SU-DHL-6 (cell line): ENCODE measurements at regions not wholly inside any gene's neighbourhood (a gene's known extent, or its start where the extent isn't known, plus 50 kb on each side); places are given as distances from the start of the nearest gene placed in this dataset.

Experiments
- H2AFZ ChIP-seq: fragments of 200-600 bp; sonication (generic); 2 replicates; pipeline ENCODE4 v1.6.1; 2014; ENCODE audit warnings: low read depth, mild to moderate bottlenecking, moderate library complexity, mixed read lengths, antibody characterized with exemption, low read length; ENCODE audit not compliant: severe bottlenecking
- H3F3A ChIP-seq: fragments of 200-600 bp; shearing (Covaris generic); 2 replicates; pipeline ENCODE4 v1.6.0; 2016; ENCODE audit warnings: antibody characterized with exemption, mild to moderate bottlenecking; ENCODE audit not compliant: insufficient read depth
- H3K27ac ChIP-seq: fragments of 200-600 bp; sonication (generic); 2 replicates; pipeline ENCODE4 v1.5.1; 2016; ENCODE audit warnings: low read depth, mild to moderate bottlenecking, low read length, moderate library complexity, mixed read lengths
- H3K27me3 ChIP-seq: fragments of 200-600 bp; sonication (generic), shearing (Covaris generic); 2 replicates; pipeline ENCODE4 v1.6.0; 2014; ENCODE audit warnings: mild to moderate bottlenecking, low read length
- H3K36me3 ChIP-seq: fragments of 200-600 bp; sonication (generic); 2 replicates; pipeline ENCODE4 v1.6.1; 2014; ENCODE audit warnings: mild to moderate bottlenecking, low read length, mixed read lengths
- H3K4me2 ChIP-seq: fragments of 300-600, 200-600 bp; shearing (Covaris generic), sonication (generic); 2 replicates; pipeline ENCODE4 v1.6.0; 2014; ENCODE audit warnings: low read length, low read depth, mild to moderate bottlenecking; ENCODE audit not compliant: poor library complexity, severe bottlenecking
- H3K4me3 ChIP-seq: fragments of 200-600 bp; sonication (generic); 2 replicates; pipeline ENCODE4 v1.5.1; 2014; ENCODE audit warnings: antibody characterized with exemption, low read length, mild to moderate bottlenecking, mixed read lengths; ENCODE audit not compliant: insufficient read depth, poor library complexity, severe bottlenecking
- H3K79me2 ChIP-seq: fragments of 200-600 bp; sonication (generic); 2 replicates; pipeline ENCODE4 v1.6.1; 2014; ENCODE audit warnings: mild to moderate bottlenecking, low read length, moderate library complexity; ENCODE audit not compliant: insufficient read depth
- H3K9ac ChIP-seq: fragments of 200-600 bp; sonication (generic); 2 replicates; pipeline ENCODE4 v1.7.0; 2014; ENCODE audit warnings: mild to moderate bottlenecking, low read length
- H3K9me2 ChIP-seq: fragments of 200-600 bp; sonication (generic); replicated peaks from 2 replicates; pipeline ENCODE4 v1.6.1; 2014; ENCODE audit warnings: low read length; ENCODE audit not compliant: insufficient read depth
- H3K9me3 ChIP-seq: fragments of 200-600 bp; sonication (generic); 2 replicates; pipeline ENCODE4 v1.6.1; 2014; ENCODE audit warnings: low read length, mixed read lengths; ENCODE audit not compliant: insufficient read depth
- H4K20me1 ChIP-seq: fragments of 200-600 bp; sonication (generic); 2 replicates; pipeline ENCODE4 v1.6.1; 2014; ENCODE audit warnings: low read depth, mild to moderate bottlenecking, antibody characterized with exemption, low read length, moderate library complexity, mixed read lengths
- EZH2phosphoT487 ChIP-seq: fragments of 200-600 bp; sonication (generic), shearing (Covaris generic); conservative IDR thresholded peaks from 2 replicates; pipeline ENCODE4 v1.6.1; 2018; ENCODE audit warnings: mild to moderate bottlenecking, antibody characterized with exemption, low read length, moderate library complexity, mixed read lengths
- TF ChIP-seq, protein P1 (sequence below): fragments of 200-600 bp; sonication (generic); IDR thresholded peaks from one replicate; pipeline ENCODE4 v1.5.1; 2017; ENCODE audit warnings: antibody characterized with exemption, mild to moderate bottlenecking, low read length, moderate library complexity; ENCODE audit not compliant: insufficient read depth, poor library complexity, severe bottlenecking

DNA sequence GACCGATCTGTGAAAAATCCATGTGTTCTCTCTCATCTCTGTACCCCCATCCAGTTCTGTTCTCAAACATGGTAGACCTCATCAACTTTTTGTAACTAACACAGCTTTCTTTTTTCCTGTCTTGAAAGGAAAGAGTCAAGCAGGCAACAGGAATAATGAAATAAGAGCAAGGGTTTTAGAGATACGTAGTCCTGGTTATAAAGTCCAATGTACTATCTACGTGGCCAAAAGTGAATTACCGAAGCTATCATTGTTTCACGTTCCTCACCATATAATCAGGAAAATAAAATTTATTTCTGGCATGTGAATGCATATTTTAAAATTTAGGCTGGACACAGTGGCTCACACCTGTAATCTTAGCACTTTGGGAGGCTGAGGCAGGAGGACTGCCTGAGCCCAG, 472.2 kb upstream of the ANO3 start:
- Histone ChIP-seq H4K20me1 (no peaks in the 10 kb centered on the region), H3K27ac (no peak overlapping the region), H2AFZ (no peak overlapping the region), H3K4me3 (no peak overlapping the region), H3K36me3 (no peaks in the 10 kb centered on the region), H3K9me2 (no peaks in the 10 kb centered on the region), H3K9me3 (no peaks in the 10 kb centered on the region), H3K79me2 (no peaks in the 10 kb centered on the region), H3K9ac (no peak overlapping the region), H3K27me3 (no peaks in the 10 kb centered on the region), H3F3A (no peaks in the 10 kb centered on the region), H3K4me2 (no peak overlapping the region)
- TF ChIP-seq, protein P1, sequence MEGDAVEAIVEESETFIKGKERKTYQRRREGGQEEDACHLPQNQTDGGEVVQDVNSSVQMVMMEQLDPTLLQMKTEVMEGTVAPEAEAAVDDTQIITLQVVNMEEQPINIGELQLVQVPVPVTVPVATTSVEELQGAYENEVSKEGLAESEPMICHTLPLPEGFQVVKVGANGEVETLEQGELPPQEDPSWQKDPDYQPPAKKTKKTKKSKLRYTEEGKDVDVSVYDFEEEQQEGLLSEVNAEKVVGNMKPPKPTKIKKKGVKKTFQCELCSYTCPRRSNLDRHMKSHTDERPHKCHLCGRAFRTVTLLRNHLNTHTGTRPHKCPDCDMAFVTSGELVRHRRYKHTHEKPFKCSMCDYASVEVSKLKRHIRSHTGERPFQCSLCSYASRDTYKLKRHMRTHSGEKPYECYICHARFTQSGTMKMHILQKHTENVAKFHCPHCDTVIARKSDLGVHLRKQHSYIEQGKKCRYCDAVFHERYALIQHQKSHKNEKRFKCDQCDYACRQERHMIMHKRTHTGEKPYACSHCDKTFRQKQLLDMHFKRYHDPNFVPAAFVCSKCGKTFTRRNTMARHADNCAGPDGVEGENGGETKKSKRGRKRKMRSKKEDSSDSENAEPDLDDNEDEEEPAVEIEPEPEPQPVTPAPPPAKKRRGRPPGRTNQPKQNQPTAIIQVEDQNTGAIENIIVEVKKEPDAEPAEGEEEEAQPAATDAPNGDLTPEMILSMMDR, result no peak
- no peak for TF ChIP-seq EZH2phosphoT487

DNA sequence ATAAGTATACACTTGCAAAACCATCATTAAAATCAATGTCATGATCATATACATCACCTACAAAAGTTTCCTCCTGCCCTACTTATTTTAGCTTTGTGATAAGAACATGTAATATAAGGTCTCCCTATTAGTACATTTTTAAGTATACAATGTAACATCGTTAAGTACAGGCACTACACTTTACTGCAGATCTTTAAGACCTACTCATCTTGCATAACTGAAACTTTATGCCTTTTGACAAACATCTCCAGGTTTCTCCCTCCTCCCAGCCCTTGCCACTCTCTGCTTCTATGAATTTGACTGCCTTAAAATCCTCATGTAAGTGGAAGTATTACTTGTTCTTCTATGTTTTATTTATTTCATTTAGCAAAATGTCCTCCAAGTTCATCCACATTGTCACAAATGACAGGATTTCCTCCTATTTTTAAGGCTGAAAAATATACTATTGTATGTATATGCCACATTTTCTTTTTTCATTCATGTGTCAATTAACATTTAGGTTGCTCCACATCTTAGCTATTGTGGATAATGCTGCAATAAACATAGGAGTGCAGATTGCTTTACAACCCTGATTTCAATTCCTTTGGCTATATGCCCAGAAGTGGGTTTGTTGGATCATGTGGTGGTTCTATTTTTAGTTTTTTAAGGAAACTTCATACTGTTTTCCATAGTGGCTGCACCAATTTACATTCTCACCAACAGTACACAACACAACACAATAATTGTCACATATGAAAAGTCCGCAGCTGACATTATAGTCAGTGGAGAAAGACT, 471.1 kb upstream of the ANO3 start:
- no peak overlapping the region for H2AFZ ChIP-seq
- H3K9me2 ChIP-seq, result no peaks in the 10 kb centered on the region
- no peak overlapping the region for H3K4me2 ChIP-seq
- H3F3A ChIP-seq, result no peaks in the 10 kb centered on the region
- TF ChIP-seq, protein P1, result no peak
- no peak for TF ChIP-seq EZH2phosphoT487
- no peaks in the 10 kb centered on the region for H4K20me1 ChIP-seq
- no peaks in the 10 kb centered on the region for H3K9me3 ChIP-seq
- no peaks in the 10 kb centered on the region for H3K79me2 ChIP-seq
- H3K36me3 ChIP-seq, result no peaks in the 10 kb centered on the region
- H3K27ac ChIP-seq, result no peak overlapping the region
- no peak overlapping the region for H3K4me3 ChIP-seq
- no peak overlapping the region for H3K9ac ChIP-seq
- no peaks in the 10 kb centered on the region for H3K27me3 ChIP-seq

DNA sequence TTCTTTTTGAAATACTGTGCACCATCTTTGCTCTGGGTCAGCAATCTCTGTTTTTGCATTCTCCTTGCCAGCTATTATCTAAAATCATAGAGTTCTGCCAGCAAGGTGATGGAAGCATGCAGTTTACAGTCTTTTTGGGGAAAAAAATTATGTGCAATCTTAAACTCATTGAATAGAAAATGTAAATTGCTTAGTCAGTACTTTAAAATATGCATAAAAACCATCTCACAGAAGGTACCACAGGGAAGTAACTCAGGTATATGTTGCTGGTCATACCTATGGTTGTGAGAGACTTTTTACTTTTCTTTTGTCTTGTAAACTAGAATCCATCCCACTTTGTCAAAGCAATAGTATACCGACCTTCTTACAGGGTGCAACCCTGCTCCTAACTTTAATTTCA, 469.8 kb upstream of the ANO3 start:
- no peaks in the 10 kb centered on the region for H3K9me2 ChIP-seq
- H3K79me2 ChIP-seq, result no peaks in the 10 kb centered on the region
- H3K4me2 ChIP-seq, result no peak overlapping the region
- H2AFZ ChIP-seq, result no peak overlapping the region
- no peak overlapping the region for H3K4me3 ChIP-seq
- no peaks in the 10 kb centered on the region for H3K27me3 ChIP-seq
- no peaks in the 10 kb centered on the region for H3K36me3 ChIP-seq
- H3K9me3 ChIP-seq, result no peaks in the 10 kb centered on the region
- TF ChIP-seq, protein P1, result no peak
- no peak for TF ChIP-seq EZH2phosphoT487
- H4K20me1 ChIP-seq, result no peaks in the 10 kb centered on the region
- no peaks in the 10 kb centered on the region for H3F3A ChIP-seq
- H3K27ac ChIP-seq, result no peak overlapping the region
- H3K9ac ChIP-seq, result no peak overlapping the region
